Neural progenitor cell (in vitro differentiated cells): ENCODE measurements at regions not wholly inside any gene's neighbourhood (a gene's known extent, or its start where the extent isn't known, plus 50 kb on each side); places are given as distances from the start of the nearest gene placed in this dataset.
"Not testable (repeated sequence)": the region's sequence is repeated elsewhere in the genome, so short reads cannot be mapped to it uniquely, and the experiment has no call there.

Experiments
- DNase-seq: peaks from one replicate; pipeline ENCODE4 v3.0.0-alpha.2; 2016; ENCODE audit warnings: low spot score
- H2AFZ ChIP-seq: fragments of 200-600 bp; sonication (generic); replicated peaks from 2 replicates; pipeline ENCODE4 v1.6.1; 2016; ENCODE audit warnings: antibody characterized with exemption
- H3F3A ChIP-seq: fragments of 200-600 bp; sonication (generic); 2 replicates; pipeline ENCODE4 v1.6.1; 2016; ENCODE audit warnings: antibody characterized with exemption, low read depth
- H3K27ac ChIP-seq: fragments of 200-600 bp; sonication (generic); 2 replicates; pipeline ENCODE4 v1.5.1; 2016; ENCODE audit warnings: mild to moderate bottlenecking
- H3K27me3 ChIP-seq: fragments of 200-600 bp; sonication (generic); 2 replicates; pipeline ENCODE4 v1.6.1; 2016; ENCODE audit warnings: mild to moderate bottlenecking, moderate library complexity
- H3K36me3 ChIP-seq: fragments of 200-600 bp; sonication (generic); 2 replicates; pipeline ENCODE4 v1.5.1; 2016
- H3K4me1 ChIP-seq: fragments of 200-600 bp; sonication (generic); 2 replicates; pipeline ENCODE4 v1.6.1; 2016; ENCODE audit warnings: mixed run types
- H3K4me2 ChIP-seq: fragments of 200-600 bp; sonication (generic); 2 replicates; pipeline ENCODE4 v1.6.1; 2016
- H3K4me3 ChIP-seq: fragments of 200-600 bp; sonication (generic); 2 replicates; pipeline ENCODE4 v1.5.1; 2016
- H3K79me2 ChIP-seq: fragments of 200-600 bp; sonication (generic); 2 replicates; pipeline ENCODE4 v1.6.1; 2016; ENCODE audit warnings: low read depth
- H3K9ac ChIP-seq: fragments of 200-600 bp; sonication (generic); 2 replicates; pipeline ENCODE4 v1.6.1; 2016
- H3K9me3 ChIP-seq: fragments of 200-600 bp; sonication (generic); 2 replicates; pipeline ENCODE4 v1.5.1; 2016; ENCODE audit warnings: low read depth
- H4K20me1 ChIP-seq: fragments of 200-600 bp; sonication (generic); 2 replicates; pipeline ENCODE4 v1.6.1; 2016; ENCODE audit warnings: low read depth
- H3K27ac Mint-ChIP-seq: 3 replicates; pipeline ENCODE4 v1.8.0; 2021; ENCODE audit warnings: mixed read lengths
- H3K27me3 Mint-ChIP-seq: 2 replicates; pipeline ENCODE4 v1.8.0; 2022; ENCODE audit warnings: low read depth, mild to moderate bottlenecking, inconsistent platforms, moderate library complexity, mixed read lengths; ENCODE audit not compliant: insufficient read depth
- H3K36me3 Mint-ChIP-seq: 3 replicates; pipeline ENCODE4 v1.8.0; 2021; ENCODE audit warnings: mixed read lengths
- H3K4me1 Mint-ChIP-seq: 3 replicates; pipeline ENCODE4 v1.8.0; 2021; ENCODE audit warnings: mixed read lengths
- H3K4me3 Mint-ChIP-seq: 3 replicates; pipeline ENCODE4 v1.8.0; 2021; ENCODE audit warnings: mild to moderate bottlenecking, moderate library complexity, mixed read lengths
- H3K9me3 Mint-ChIP-seq: 3 replicates; pipeline ENCODE4 v1.8.0; 2020; ENCODE audit warnings: mixed read lengths
- CTCF ChIP-seq: fragments of 200-600 bp; sonication (generic); IDR thresholded peaks from 2 replicates; pipeline ENCODE4 v1.5.1; 2017; ENCODE audit warnings: antibody characterized with exemption, mild to moderate bottlenecking
- EZH2 ChIP-seq: fragments of 200-600 bp; sonication (generic); IDR thresholded peaks from 2 replicates; pipeline ENCODE4 v1.6.1; 2017; ENCODE audit warnings: antibody characterized with exemption, mild to moderate bottlenecking, moderate library complexity
- EZH2phosphoT487 ChIP-seq: fragments of 200-600 bp; sonication (generic); IDR thresholded peaks from 2 replicates; pipeline ENCODE4 v1.6.1; 2017; ENCODE audit warnings: antibody characterized with exemption

DNA sequence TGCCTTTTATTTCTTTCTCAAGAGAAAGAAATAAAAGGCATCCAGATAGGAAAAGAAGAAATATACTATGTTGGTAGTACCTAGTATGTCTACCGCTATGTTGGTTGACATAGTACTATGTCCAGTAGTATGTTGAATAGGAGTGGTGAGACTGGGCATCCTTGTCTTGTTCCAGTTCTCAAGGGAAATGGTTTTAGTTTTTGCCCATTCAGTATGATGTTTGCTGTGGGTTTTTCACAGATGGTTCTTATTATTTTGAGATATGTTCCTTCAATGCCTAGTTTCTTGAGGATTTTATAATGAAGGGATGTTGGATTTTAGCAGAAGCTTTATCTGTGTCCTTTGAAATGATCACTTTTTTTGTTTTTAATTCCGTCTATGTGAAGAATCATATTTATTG lies 53.0 kb upstream of the CSNK1A1L start:
- Histone ChIP-seq H3K79me2 (no peaks in the 10 kb centered on the region), H3F3A (no peaks in the 10 kb centered on the region), H3K27ac (no peak overlapping the region), H3K27me3 (no peaks in the 10 kb centered on the region), H3K4me3 (no peak overlapping the region), H3K4me2 (no peak overlapping the region), H3K36me3 (peaks cover 3% of the 10 kb centered on the region), H3K9me3 (peaks cover 14% of the 10 kb centered on the region), H4K20me1 (no peaks in the 10 kb centered on the region), H3K9ac (no peak overlapping the region), H2AFZ (no peak overlapping the region), H3K4me1 (no peaks in the 10 kb centered on the region)
- Mint-ChIP-seq H3K4me1 (no peaks in the 10 kb centered on the region), H3K4me3 (no peak overlapping the region), H3K27me3 (no peaks in the 10 kb centered on the region), H3K36me3 (no peaks in the 10 kb centered on the region), H3K9me3 (peaks cover 15% of the 10 kb centered on the region), H3K27ac (no peak overlapping the region)
- no peak for DNase-seq
- no peak for TF ChIP-seq EZH2
- no peak for TF ChIP-seq EZH2phosphoT487
- no peak for TF ChIP-seq CTCF

DNA sequence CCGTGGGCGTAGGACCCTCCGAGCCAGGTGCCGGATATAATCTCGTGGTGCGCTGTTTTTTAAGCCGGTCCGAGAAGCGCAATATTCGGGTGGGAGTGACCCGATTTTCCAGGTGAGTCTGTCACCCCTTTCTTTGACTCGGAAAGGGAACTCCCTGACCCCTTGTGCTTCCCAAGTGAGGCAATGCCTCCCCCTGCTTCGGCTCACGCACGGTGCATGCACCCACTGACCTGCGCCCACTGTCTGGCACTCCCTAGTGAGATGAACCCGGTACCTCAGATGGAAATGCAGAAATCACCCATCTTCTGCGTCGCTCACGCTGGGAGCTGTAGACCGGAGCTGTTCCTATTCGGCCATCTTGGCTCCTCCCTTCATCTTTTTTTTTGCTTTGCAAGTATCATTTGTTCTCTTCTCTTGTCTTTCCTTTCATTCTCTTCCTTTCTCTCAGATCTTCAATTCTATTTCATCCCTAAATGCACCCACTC lies 50.2 kb upstream of the CSNK1A1L start:
- not testable (repeated sequence) for H3K79me2 ChIP-seq, H3K4me1 Mint-ChIP-seq, H3K4me1 ChIP-seq, H3K36me3 ChIP-seq, H3K27me3 Mint-ChIP-seq, H3K9ac ChIP-seq, H3K4me3 Mint-ChIP-seq, H3K36me3 Mint-ChIP-seq, H4K20me1 ChIP-seq, H3K27me3 ChIP-seq, DNase-seq, H3K4me3 ChIP-seq, H3K27ac Mint-ChIP-seq, H3K27ac ChIP-seq, H3K9me3 ChIP-seq, H3F3A ChIP-seq, H3K4me2 ChIP-seq
- H2AFZ ChIP-seq: peak overlapping the region; percentile 79
- peaks cover 14% of the 10 kb centered on the region for H3K9me3 Mint-ChIP-seq
